SU-DHL-6 (cell line): ENCODE measurements at regions not wholly inside any gene's neighbourhood (a gene's known extent, or its start where the extent isn't known, plus 50 kb on each side); places are given as distances from the start of the nearest gene placed in this dataset.

Source experiments
- EZH2phosphoT487 ChIP-seq: fragments of 200-600 bp; sonication (generic), shearing (Covaris generic); conservative IDR thresholded peaks from 2 replicates; pipeline ENCODE4 v1.6.1; 2018; ENCODE audit warnings: mild to moderate bottlenecking, antibody characterized with exemption, low read length, moderate library complexity, mixed read lengths
- TF ChIP-seq, protein P1 (sequence below): fragments of 200-600 bp; sonication (generic); IDR thresholded peaks from one replicate; pipeline ENCODE4 v1.5.1; 2017; ENCODE audit warnings: antibody characterized with exemption, mild to moderate bottlenecking, low read length, moderate library complexity; ENCODE audit not compliant: insufficient read depth, poor library complexity, severe bottlenecking

DNA sequence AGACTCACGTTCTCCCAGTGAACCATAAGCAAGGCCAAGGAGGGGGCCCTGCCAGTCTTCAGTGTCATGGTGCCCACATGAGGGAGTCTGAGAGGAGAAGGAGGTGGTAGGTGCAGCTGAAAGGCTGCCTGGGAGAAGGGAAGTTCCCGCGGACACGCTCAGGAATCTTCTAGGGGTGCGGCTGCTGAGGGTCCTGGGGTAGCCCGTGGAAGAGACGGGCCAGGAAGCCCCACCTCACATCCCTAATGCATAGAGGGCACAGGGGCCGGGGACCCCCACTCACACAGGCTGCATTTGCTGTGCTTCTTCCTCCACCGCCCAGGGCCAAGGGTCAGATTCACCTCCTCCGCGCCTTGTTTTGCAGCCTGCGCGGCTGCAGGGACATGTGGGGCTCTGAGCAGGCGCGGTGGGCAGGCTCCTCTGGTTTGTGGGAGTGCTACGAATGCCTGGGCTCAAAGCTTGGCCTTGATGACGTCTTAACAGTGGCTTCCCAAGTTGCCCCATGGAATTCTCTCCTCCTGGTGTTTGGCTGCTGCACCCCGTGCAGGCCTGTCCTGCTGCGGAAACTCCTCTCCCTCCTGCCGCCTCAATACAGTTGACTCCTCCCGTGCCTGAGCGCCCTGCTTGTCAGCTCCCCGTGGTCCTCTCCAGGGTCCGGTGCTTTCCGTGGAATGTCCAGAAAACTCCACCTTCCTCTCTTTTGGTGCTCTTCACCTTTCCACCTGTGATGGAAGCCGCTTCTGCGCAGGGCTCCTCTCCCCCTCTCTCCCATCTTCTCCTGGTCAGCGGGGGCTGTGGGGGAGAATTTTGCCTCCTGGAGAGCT is 95.7 kb downstream of the VAPA start:
- TF ChIP-seq, protein P1, sequence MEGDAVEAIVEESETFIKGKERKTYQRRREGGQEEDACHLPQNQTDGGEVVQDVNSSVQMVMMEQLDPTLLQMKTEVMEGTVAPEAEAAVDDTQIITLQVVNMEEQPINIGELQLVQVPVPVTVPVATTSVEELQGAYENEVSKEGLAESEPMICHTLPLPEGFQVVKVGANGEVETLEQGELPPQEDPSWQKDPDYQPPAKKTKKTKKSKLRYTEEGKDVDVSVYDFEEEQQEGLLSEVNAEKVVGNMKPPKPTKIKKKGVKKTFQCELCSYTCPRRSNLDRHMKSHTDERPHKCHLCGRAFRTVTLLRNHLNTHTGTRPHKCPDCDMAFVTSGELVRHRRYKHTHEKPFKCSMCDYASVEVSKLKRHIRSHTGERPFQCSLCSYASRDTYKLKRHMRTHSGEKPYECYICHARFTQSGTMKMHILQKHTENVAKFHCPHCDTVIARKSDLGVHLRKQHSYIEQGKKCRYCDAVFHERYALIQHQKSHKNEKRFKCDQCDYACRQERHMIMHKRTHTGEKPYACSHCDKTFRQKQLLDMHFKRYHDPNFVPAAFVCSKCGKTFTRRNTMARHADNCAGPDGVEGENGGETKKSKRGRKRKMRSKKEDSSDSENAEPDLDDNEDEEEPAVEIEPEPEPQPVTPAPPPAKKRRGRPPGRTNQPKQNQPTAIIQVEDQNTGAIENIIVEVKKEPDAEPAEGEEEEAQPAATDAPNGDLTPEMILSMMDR: no peak
- TF ChIP-seq EZH2phosphoT487: no peak
